HG03342 (cell line): ENCODE measurements at regions not wholly inside any gene's neighbourhood (a gene's known extent, or its start where the extent isn't known, plus 50 kb on each side); places are given as distances from the start of the nearest gene placed in this dataset.
"Not testable (repeated sequence)": the region's sequence is repeated elsewhere in the genome, so short reads cannot be mapped to it uniquely, and the experiment has no call there.

ENCODE experiments used
- ATAC-seq: cut with Tn5 transposase; IDR thresholded peaks from one replicate; pipeline ENCODE4 v1.9.1; 2021; ENCODE audit warnings: mild to moderate bottlenecking, moderate library complexity; ENCODE audit not compliant: unreplicated experiment

- no peak for ATAC-seq
Measured at GRCh38 chr7:27032839-27033238, 63.0 kb downstream of the HOXA1 start.

DNA sequence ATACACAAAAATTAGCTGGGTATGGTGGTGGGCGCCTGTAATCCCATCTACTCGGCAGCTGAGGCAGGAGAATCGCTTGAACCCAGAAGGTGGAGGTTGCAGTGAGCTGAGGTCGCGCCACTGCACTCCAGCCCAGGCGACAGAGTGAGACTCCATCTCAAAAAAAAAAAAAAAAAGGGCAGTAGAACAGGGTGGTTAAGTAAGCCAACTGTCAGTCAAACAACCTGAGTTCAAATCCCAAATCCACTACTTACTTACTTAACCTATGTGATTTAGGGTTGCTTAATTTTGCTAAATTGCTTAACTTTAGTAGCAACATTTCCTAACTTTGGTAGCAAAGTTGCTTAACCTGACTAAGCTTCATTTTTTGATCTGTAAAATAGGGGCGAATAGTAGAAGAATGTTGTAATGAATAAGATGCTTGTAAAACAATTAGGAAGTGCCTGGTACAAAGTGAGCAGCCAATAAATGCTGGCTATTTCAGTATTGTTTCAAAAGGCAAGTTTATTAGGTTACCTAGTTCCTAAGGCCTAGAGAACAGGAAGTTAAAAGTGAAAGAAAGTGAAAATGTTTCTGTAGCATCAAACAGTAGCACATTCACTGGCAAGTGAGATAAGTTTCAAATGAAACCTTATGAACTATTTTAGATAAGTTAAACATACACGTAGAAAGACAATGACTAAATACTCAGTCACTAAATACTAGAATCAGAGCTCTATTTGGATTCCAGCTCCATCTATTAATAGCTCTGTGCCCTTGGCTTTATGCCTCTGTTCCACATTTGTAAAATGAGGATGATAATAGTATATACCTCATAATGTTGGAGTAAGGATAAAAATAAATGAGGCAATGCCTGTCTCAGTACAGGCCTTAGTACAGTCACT, 64.3 kb downstream of the HOXA1 start:
- ATAC-seq = peak; percentile 86

DNA sequence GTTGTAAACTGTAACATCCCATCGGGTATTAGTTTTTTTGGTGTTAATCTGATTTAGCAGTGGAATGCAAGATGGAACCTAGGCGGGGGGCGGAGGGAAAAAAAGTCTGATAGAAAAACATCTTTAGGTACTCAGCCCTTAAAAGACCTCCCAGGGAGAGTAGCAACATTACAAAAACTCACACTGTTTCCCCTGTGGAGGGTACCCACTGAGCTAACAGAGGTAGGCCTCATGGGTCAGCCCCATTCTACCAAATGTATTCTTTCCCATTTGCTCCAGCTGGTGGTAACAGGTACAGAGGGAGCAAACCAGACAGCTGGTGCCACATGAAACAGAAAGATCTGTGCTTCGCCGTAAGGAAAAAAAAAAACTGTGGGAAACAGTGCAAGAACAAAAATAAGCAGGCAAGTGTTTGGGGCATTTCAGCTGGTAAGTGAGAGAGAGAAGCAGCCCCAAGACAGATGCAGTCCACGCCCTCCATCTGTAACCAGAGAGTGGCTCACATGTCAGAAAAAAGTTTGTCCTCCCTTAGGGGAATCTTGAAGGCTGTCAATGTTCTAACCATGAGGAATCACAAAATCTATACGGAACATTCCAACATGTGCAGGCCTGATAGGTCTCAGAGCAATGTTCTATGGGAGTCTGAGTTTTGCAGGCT, 65.3 kb downstream of the HOXA1 start:
- ATAC-seq = no peak

DNA sequence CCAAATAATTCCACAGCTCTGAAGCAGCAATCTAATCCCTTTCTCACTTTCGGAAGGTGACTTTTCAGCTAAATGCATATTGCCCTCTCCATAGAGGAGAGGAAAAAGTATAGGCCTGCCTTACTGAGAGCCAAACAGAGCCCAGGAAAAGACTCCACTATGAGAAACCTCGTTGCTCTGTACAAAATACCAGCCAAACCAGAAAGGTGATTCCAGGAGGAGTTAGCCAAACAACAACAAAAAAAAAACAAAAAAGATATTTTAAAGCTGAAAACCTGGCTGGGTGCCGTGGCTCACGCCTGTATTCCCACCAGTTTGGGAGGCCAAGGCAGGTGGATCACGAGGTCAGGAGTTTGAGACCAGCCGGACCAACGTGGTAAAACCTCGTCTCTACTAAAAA, 70.5 kb downstream of the HOXA1 start:
- ATAC-seq = no peak

GRCh38 chr7:27010068-27010467, 85.7 kb downstream of the HOXA1 start:
- ATAC-seq = no peak

DNA sequence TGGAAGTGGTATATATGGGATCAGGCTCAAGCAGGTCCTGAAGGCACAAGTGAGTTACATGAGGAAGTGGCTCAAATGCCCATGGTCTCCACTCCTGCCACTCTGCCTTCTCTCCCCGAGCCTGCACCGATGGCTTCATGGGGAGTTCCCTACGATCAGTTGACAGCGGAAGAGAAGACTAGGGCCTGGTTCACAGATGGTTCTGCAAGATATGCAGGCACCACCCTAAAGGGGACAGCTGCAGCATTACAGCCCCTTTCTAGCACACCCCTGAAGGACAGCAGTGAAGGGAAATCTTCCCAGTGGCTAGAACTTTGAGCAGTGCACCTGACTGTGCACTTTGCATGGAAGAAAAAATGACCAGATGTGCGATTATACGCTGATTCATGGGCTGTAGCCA, 95.3 kb downstream of the HOXA1 start:
- ATAC-seq = no peak

DNA sequence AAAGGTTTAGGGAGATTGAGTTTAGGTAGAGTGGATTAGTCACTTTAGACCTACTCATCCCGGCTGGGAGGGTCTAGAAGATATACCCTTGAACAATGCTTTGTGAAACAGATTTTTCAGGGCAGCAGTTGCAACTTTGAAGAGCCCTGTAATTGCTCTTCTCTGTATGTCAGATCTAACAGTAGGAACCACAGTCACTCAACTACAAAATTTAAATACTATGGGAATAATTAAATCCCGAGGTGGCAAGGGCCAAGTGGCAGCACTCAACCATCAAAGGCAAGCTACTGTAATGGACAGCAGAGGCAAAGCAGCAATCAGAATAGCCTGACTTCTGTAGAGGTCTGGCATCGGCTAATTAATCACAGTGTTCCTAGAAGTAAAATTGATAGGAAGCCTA, 97.5 kb downstream of the HOXA1 start:
- not testable (repeated sequence) for ATAC-seq

DNA sequence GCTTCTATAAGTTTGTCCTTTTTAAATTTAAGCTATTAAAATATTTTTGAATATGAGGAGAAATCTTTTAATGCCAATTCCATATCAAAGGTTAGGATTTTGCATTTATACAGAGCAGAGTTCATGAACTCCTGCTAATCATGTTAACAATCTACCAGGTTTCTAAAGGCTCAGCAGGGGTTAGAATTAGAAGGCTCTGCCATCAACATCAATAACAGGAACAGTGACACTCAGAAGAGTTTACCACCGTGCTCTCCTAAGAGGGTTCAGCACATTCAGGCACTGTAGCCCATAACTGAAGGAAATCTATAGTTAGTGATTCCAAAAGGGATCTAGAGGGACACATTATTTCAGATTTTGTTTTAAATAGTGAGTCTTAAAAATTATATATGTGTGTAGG, 100.1 kb downstream of the HOXA1 start:
- no peak for ATAC-seq

- no peak for ATAC-seq
Measured at GRCh38 chr7:26993816-26994810, 101.7 kb downstream of the HOXA1 start.

DNA sequence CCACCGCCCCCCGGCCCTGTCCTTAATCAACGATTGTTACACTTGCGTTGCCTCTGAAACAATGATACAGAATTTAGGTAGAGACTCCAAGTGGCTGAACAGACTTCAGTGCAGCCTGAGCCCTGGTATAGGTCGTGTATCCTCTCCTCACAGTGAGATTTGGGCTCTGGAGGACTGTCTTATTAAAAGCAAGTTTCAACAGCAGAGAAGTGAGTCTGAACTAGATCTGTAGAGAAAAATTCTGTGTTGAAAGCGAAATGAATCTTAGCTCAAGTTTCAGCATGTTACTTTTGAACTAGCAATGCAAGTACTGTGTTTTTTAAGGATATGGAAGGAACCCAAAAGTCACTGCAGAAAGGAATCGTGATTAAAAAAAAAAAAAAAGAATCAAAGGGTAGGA, 103.1 kb downstream of the HOXA1 start:
- no peak for ATAC-seq

DNA sequence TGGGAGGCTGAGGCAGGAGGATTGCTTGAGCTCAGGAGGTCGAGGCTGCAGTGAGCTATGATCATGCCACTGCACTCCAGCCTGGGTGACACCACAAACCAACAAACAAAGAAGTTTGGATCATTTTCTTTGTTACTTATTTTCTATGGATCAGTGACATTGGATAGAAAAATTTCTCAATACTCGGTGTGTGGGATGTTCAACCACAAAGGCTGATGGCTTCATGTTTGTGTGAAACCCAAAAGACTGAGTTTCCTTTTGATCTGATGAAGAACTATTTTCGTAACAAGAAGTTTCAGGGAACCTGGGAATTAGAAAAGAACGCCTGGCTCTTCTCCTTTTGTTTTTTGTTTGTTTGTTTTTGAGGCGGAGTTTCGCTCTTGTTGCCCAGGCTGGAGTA, 104.0 kb downstream of the HOXA1 start:
- ATAC-seq = no peak

- no peak for ATAC-seq
Measured at GRCh38 chr7:26989897-26990670, 105.7 kb downstream of the HOXA1 start.

- no peak for ATAC-seq
Measured at GRCh38 chr7:26988836-26989374, 106.9 kb downstream of the HOXA1 start.

DNA sequence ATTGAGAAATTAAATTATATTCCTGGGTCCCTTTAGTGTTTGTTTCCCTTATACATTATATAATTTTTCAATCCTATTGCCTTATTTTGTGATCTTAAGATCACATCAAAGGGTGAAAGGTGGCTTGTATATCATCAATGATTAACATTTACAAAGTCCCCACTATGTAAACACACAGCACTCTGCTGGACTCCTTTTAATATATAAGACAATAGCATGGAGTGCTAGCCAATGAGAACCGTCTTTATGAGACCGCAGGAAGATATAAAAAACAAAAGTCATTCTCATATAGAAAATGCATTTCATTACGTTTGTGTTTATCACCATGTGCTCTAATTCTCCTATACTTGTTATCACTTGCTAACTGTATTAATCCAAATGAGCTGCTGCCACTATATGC, 108.5 kb downstream of the HOXA1 start:
- ATAC-seq = no peak

DNA sequence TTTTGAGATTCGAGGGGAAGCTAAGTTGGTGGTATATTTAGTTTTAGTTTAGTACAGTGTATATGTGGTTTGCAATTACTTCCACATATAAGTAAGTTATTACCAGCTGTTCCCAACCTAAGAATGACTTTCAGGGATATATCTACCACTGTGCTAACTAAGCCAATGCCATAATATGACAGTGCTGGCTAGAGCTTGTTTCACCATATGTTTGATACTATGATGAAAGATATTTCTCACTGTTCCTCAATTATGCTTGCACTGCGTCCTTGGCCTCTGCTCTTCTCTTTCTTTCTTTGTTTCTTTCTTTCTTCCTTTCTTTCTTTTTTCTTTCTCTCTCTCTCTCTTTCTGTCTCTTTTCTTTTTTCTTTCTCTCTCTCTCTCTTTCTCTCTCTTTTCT, 113.8 kb upstream of the SKAP2 start:
- no peak for ATAC-seq

DNA sequence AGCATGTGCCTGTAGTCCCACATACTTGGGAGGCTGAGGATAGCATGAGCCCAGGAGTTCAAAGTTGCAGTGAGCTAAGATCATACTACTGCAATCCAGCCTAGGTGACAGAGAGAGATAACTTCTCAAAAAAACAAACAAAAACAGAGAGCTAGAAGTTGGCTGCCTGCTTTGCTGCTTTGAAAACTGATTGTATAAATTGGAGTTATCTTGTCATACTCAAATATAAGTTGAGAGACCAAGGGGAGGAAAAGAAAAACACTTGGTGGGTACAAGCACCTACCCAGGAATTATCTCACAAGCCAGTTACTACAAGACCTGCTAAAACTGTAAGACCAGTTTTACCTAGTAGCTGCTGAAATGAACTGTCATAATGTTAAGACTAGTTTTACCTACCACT, 112.5 kb upstream of the SKAP2 start:
- no peak for ATAC-seq

- ATAC-seq = not testable (repeated sequence)
Measured at GRCh38 chr7:26971924-26972323, 107.5 kb upstream of the SKAP2 start.

GRCh38 chr7:26965724-26966123, 101.3 kb upstream of the SKAP2 start:
- no peak for ATAC-seq

DNA sequence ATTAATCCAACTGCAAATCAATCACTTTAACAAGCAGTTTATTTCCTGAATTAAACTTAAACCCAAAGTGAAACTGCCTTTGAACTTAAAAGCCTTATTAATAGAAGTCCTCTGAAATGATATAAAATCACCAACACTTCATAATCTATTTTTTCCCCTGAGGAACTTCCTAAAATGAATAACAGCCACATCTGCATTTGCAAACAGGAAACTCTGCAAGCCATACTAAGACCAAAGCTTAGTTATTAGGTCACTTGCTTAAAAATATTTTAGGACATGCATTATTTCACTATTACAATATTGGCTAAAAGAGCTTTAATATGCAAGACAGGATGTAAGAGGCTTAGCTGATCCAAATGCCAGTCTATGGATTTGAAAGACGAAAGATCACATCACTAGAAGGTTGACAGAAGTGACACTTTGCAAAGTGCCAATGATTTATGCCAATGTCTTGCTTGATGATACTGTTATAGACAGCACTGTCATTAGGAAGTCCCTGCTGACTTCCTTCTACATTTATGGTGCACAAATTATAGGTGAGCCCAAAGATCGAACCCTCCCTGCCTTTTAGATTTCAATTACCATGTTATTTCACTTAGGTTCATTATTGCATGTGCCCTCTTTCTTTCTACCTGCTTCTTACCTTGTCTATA, 99.9 kb upstream of the SKAP2 start:
- ATAC-seq = no peak

- no peak for ATAC-seq
Measured at GRCh38 chr7:26959290-26959689, 94.9 kb upstream of the SKAP2 start.
